Lower lobe of right lung (tissue), 2 donors: ENCODE measurements at regions not wholly inside any gene's neighbourhood (a gene's known extent, or its start where the extent isn't known, plus 50 kb on each side); places are given as distances from the start of the nearest gene placed in this dataset.

Source experiments
- ATAC-seq, 2 donors: fragments of 200-7000 bp; cut with Tn5 transposase; one replicate each; pipeline ENCODE4 v1.9.1; 2020 to 2022; ENCODE audit warnings: mild to moderate bottlenecking in 2 of 2, moderate library complexity in 2 of 2
- DNase-seq: peaks from one replicate; pipeline ENCODE4 v3.0.0-alpha.2; 2020
- H3K27ac ChIP-seq: fragments of 200-600 bp; one replicate; pipeline ENCODE4 v1.8.0; 2022
- H3K27me3 ChIP-seq: fragments of 200-600 bp; one replicate; pipeline ENCODE4 v1.8.0; 2022; ENCODE audit warnings: low read depth
- H3K36me3 ChIP-seq: fragments of 200-600 bp; one replicate; pipeline ENCODE4 v1.8.0; 2022; ENCODE audit warnings: mild to moderate bottlenecking
- H3K4me1 ChIP-seq: fragments of 200-600 bp; one replicate; pipeline ENCODE4 v1.8.0; 2022
- H3K4me3 ChIP-seq: fragments of 200-600 bp; one replicate; pipeline ENCODE4 v1.8.0; 2022; ENCODE audit warnings: mild to moderate bottlenecking
- H3K9me3 ChIP-seq: fragments of 200-600 bp; one replicate; pipeline ENCODE4 v1.8.0; 2022
- CTCF ChIP-seq: fragments of 200-600 bp; IDR thresholded peaks from one replicate; pipeline ENCODE4 v1.8.0; 2022; ENCODE audit warnings: antibody characterized with exemption, mild to moderate bottlenecking
- intact Hi-C: fragments of 100-400 bp; cut with DNase I; formaldehyde crosslinking; loops from one replicate; pipeline ENCODE4 v1.11.0; 2022
- donor health status: DM: no; HTN: yes; CAD: no; lungs with severe emphysema.

- Histone ChIP-seq H3K36me3 (no peaks in the 10 kb centered on the region), H3K27ac (no peak overlapping the region), H3K4me3 (no peak overlapping the region), H3K27me3 (no peaks in the 10 kb centered on the region), H3K4me1 (no peaks in the 10 kb centered on the region), H3K9me3 (no peaks in the 10 kb centered on the region)
- no peak for ATAC-seq
- intact Hi-C loops = no loop called here
- no peak for TF ChIP-seq CTCF
- no peak for DNase-seq
Observed at GRCh38 chr2:173468266-173468793, 113.7 kb downstream of the CDCA7 start.

- no peaks in the 10 kb centered on the region for H3K36me3 ChIP-seq
- H3K27me3 ChIP-seq = no peaks in the 10 kb centered on the region
- DNase-seq (no peak), ATAC-seq (no peak)
- no peaks in the 10 kb centered on the region for H3K4me1 ChIP-seq
- no peaks in the 10 kb centered on the region for H3K9me3 ChIP-seq
- TF ChIP-seq CTCF = no peak
- intact Hi-C loops = no loop called here
- H3K4me3 ChIP-seq = no peak overlapping the region
- no peak overlapping the region for H3K27ac ChIP-seq
Observed at GRCh38 chr2:173472112-173472511, 117.4 kb downstream of the CDCA7 start.

GRCh38 chr2:173483137-173483536 lies 128.5 kb downstream of the CDCA7 start:
- no peaks in the 10 kb centered on the region for H3K9me3 ChIP-seq
- H3K27me3 ChIP-seq = no peaks in the 10 kb centered on the region
- H3K36me3 ChIP-seq = no peaks in the 10 kb centered on the region
- no peak overlapping the region for H3K4me3 ChIP-seq
- ATAC-seq (no peak), DNase-seq (no peak)
- no peaks in the 10 kb centered on the region for H3K4me1 ChIP-seq
- TF ChIP-seq CTCF = no peak
- no peak overlapping the region for H3K27ac ChIP-seq
- intact Hi-C loops = no loop called here

- no peak overlapping the region for H3K4me3 ChIP-seq
- no peaks in the 10 kb centered on the region for H3K4me1 ChIP-seq
- no peaks in the 10 kb centered on the region for H3K36me3 ChIP-seq
- TF ChIP-seq CTCF = no peak
- no peaks in the 10 kb centered on the region for H3K27me3 ChIP-seq
- ATAC-seq (no peak), DNase-seq (no peak)
- H3K27ac ChIP-seq = no peak overlapping the region
- H3K9me3 ChIP-seq = no peaks in the 10 kb centered on the region
- intact Hi-C loops = no loop called here
Observed at GRCh38 chr2:173488861-173489260, 134.2 kb downstream of the CDCA7 start.

DNA sequence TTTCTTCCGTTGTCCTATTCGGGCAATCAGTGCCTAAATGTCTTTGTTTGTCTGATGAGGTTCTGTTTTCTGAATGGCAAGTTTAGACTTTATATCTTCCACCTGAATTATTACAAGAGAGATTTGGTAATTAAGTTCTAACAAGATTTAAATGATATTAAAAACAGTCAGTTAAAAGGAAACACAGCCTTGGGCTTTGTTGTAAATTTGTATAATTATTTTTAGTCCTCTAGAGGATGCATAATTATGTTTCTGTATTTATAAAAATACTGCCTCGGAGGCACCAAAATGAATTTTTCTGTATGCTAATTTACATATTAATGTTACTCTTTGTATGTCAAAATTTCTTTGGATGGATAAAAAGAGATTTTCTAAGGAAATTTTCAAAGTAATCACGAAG lies 136.7 kb downstream of the CDCA7 start:
- Histone ChIP-seq H3K36me3 (no peaks in the 10 kb centered on the region), H3K4me3 (no peak overlapping the region), H3K27ac (no peak overlapping the region), H3K9me3 (no peaks in the 10 kb centered on the region), H3K4me1 (no peaks in the 10 kb centered on the region), H3K27me3 (no peaks in the 10 kb centered on the region)
- no peak for ATAC-seq
- intact Hi-C loops = no loop called here
- DNase-seq = no peak
- no peak for TF ChIP-seq CTCF

DNA sequence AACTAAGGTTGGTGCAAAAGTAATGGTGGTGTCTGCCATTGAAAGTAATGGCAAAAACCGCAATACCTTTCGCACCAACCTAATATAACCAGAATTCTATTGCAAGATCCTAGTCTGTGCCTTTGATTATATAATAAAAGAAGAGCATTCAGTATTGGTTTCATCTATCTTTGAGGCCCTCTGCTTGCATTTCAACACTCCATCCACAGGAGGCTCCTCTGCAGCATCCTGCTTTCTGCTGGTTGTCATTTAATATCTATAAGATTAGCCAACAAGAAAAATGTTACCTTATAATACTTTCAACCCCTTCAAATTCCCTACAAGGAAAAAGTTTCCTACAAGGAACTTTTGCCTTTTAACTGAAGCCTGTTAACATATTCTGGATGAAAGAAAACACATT lies 139.2 kb downstream of the CDCA7 start:
- ATAC-seq (no peak), DNase-seq (no peak)
- no peak for TF ChIP-seq CTCF
- H3K36me3 ChIP-seq = no peaks in the 10 kb centered on the region
- no peaks in the 10 kb centered on the region for H3K4me1 ChIP-seq
- intact Hi-C loops = no loop called here
- H3K4me3 ChIP-seq = no peak overlapping the region
- H3K9me3 ChIP-seq = no peaks in the 10 kb centered on the region
- no peaks in the 10 kb centered on the region for H3K27me3 ChIP-seq
- H3K27ac ChIP-seq = no peak overlapping the region
